ENCODE measurements at regions not wholly inside any gene's neighbourhood (a gene's known extent, or its start where the extent isn't known, plus 50 kb on each side); places are given as distances from the start of the nearest gene placed in this dataset.
"Not testable (repeated sequence)": the region's sequence is repeated elsewhere in the genome, so short reads cannot be mapped to it uniquely, and the experiment has no call there.

DNA sequence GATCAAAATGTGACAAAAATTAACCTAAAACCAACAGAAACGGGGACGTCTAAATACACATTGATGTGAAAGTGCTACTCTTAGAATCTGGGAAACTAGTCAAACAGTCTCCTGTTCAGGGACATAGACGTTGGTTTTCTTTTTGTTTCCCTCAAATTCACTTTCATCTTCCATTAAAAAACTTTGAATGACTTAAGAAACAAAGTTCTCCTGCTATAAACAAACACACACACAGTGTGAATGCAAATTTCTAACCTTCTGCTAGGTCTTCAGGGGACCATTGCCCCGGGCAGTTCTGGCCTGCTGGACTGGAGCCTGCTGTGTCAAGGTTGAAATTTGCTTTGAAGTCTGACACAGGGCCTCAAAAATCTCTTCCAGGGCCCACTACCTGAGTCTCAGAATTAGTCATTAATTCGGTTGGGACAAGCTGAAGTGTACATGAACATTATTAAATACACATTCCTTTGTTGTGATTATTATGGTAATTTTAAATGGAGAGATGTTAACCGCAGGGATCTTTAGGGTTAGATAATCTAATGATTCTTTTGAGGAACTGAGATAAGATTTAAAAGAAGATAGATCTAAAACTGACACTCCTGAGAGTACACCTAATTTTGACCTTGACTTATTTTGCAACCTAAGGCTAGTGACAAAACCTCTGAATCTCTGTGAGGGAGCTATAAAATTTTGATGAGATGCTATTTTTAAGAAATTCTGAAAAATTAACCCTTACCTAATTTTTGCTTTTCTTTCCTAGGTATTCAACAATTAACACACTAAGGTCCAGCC is 1260.4 kb downstream of the ROBO1 start:
- Histone ChIP-seq H3K9me3 (no peaks in the 10 kb centered on the region), H3K36me3 (no peaks in the 10 kb centered on the region), H3K4me1 (no peaks in the 10 kb centered on the region), H3K4me3 (no peak overlapping the region), H3K27ac (no peak overlapping the region), H3K27me3 (no peaks in the 10 kb centered on the region)
- TF ChIP-seq, protein P1, sequence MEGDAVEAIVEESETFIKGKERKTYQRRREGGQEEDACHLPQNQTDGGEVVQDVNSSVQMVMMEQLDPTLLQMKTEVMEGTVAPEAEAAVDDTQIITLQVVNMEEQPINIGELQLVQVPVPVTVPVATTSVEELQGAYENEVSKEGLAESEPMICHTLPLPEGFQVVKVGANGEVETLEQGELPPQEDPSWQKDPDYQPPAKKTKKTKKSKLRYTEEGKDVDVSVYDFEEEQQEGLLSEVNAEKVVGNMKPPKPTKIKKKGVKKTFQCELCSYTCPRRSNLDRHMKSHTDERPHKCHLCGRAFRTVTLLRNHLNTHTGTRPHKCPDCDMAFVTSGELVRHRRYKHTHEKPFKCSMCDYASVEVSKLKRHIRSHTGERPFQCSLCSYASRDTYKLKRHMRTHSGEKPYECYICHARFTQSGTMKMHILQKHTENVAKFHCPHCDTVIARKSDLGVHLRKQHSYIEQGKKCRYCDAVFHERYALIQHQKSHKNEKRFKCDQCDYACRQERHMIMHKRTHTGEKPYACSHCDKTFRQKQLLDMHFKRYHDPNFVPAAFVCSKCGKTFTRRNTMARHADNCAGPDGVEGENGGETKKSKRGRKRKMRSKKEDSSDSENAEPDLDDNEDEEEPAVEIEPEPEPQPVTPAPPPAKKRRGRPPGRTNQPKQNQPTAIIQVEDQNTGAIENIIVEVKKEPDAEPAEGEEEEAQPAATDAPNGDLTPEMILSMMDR (IDR thresholded peaks at IDR 0.05) = no peak
- no peak for DNase-seq (ENCODE audit: low spot score)

DNA sequence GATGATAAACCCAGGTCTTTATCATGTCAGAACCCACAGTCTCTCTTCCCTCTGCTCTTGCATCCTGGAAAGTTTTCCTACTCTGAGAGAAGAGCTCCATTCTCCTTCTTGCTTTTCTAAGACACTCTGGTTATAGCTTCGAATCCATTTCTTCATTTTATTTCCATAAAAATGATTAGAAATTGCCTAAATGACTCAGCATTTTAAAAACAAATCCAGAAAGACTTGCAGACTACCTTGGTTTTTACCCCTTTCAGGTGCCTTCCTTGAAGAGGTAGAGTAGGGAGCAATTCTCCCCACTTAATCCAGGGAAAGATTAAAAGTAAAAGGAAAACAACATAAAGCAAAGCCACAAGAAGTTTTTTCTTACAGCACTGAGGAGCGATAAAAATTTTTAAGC is 1256.0 kb downstream of the ROBO1 start:
- Histone ChIP-seq H3K4me1 (no peaks in the 10 kb centered on the region), H3K27ac (no peak overlapping the region), H3K9me3 (no peaks in the 10 kb centered on the region), H3K4me3 (no peak overlapping the region), H3K36me3 (no peaks in the 10 kb centered on the region), H3K27me3 (no peaks in the 10 kb centered on the region)
- DNase-seq (ENCODE audit: low spot score) = no peak
- TF ChIP-seq, protein P1 (IDR thresholded peaks at IDR 0.05) = no peak

DNA sequence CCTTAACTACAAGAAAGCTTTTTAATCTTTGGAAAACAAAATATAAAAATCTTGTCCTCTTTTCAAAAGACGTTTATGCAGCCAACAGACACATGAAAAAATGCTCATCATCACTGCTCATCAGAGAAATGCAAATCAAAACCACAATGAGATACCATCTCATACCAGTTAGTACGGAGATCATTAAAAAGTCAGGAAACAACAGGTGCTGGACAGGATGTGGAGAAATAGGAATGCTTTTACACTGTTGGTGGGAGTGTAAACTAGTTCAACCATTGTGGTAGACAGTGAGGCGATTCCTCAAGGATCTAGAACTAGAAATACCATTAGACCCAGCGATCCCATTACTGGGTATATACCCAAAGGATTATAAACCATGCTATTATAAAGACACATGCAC is 1255.0 kb downstream of the ROBO1 start:
- H3K4me3 ChIP-seq; H3K4me1 ChIP-seq; H3K9me3 ChIP-seq; DNase-seq (ENCODE audit: low spot score); H3K27me3 ChIP-seq; H3K27ac ChIP-seq; H3K36me3 ChIP-seq: not testable (repeated sequence)

DNA sequence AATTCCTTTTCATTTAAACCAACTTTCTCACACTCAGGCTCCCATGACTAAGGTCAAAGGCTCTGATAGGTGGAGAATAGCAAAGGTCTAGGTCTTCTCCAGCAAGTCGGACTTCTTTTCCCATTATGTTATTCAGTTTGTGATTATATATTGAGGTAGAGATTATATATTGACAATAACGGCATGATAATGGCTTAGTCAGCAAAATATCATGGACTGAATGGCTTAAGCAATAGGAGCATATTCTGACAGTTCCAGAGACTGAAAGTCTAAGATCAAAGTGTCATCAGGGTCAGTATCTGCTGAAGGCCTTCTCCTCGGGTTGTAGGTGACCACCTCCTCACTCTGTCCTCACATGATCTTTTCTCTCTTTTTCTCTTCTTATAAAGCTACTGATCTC is 1251.4 kb downstream of the ROBO1 start:
- TF ChIP-seq, protein P1 (IDR thresholded peaks at IDR 0.05) = no peak
- no peak overlapping the region for H3K27ac ChIP-seq
- no peaks in the 10 kb centered on the region for H3K36me3 ChIP-seq
- no peak for DNase-seq (ENCODE audit: low spot score)
- H3K4me3 ChIP-seq = no peak overlapping the region
- no peaks in the 10 kb centered on the region for H3K4me1 ChIP-seq
- H3K27me3 ChIP-seq = no peaks in the 10 kb centered on the region
- no peaks in the 10 kb centered on the region for H3K9me3 ChIP-seq

DNA sequence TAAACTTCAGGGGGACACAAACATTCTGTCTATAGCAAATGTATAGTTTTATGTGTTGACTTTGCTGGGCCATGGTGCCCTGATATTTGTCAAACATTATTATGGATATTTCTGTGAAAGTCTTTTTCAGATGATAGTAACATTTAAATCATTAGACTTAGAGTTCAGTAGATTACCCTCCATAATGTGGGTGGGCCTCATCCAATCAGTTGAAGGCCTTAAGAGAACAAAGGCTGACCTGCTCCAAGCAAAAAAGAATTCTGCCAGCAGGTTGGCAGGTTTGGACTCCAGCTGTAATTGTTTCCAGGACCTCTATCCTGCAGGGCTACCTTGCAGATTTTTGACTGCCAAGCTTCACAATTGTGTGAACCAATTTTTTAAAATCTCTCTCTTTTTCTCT is 1250.9 kb downstream of the ROBO1 start:
- no peaks in the 10 kb centered on the region for H3K9me3 ChIP-seq

DNA sequence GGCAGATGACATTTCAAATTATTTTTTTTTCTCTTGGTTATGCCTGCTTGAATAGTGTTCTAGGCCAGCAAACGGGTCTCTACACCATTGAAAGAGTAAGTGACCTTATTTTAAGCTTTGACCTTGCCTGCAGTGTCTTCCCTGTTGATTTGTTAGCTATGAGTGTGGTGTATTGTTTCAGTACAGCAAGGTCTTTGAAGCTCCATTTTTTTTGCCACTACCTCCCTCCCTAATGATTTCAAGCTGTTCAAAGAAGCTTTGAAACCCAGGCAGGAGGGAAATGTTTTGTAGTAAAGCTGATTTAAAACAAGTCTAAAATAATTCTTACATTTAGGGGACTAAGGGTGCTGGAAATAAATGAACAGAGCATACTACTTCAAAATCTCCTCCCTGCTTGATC is 1249.8 kb downstream of the ROBO1 start:
- TF ChIP-seq, protein P1 (IDR thresholded peaks at IDR 0.05) = no peak

More for the DNA sequence above, 1250.9 kb downstream of the ROBO1 start:
- TF ChIP-seq, protein P1 (IDR thresholded peaks at IDR 0.05) = no peak
- Histone ChIP-seq H3K36me3 (no peaks in the 10 kb centered on the region), H3K27me3 (no peaks in the 10 kb centered on the region), H3K4me1 (no peaks in the 10 kb centered on the region), H3K4me3 (no peak overlapping the region), H3K27ac (no peak overlapping the region)
- DNase-seq (ENCODE audit: low spot score) = no peak

More for the DNA sequence above, 1249.8 kb downstream of the ROBO1 start:
- H3K27me3 ChIP-seq = no peaks in the 10 kb centered on the region
- H3K9me3 ChIP-seq = no peaks in the 10 kb centered on the region
- H3K36me3 ChIP-seq = no peaks in the 10 kb centered on the region
- no peak overlapping the region for H3K4me3 ChIP-seq
- no peaks in the 10 kb centered on the region for H3K4me1 ChIP-seq
- no peak for DNase-seq (ENCODE audit: low spot score)
- H3K27ac ChIP-seq = no peak overlapping the region

Data from right atrium auricular region (tissue), 2 donors.